Smooth muscle cell (in vitro differentiated cells): ENCODE measurements at regions not wholly inside any gene's neighbourhood (a gene's known extent, or its start where the extent isn't known, plus 50 kb on each side); places are given as distances from the start of the nearest gene placed in this dataset.

Source experiments
- DNase-seq: peaks from one replicate; lab custom pipeline; 2025; ENCODE audit not compliant: unreplicated experiment; lab: John Stamatoyannopoulos, UW
- H2AFZ ChIP-seq: fragments of 200-600 bp; sonication (generic); 2 replicates; pipeline ENCODE4 v1.6.0; 2016; ENCODE audit warnings: antibody characterized with exemption, low read depth, mild to moderate bottlenecking
- H3F3A ChIP-seq: fragments of 200-600 bp; sonication (generic); 2 replicates; pipeline ENCODE4 v1.6.0; 2017; ENCODE audit warnings: antibody characterized with exemption, low read depth
- H3K27ac ChIP-seq: fragments of 200-600 bp; sonication (generic); 2 replicates; pipeline ENCODE4 v1.5.1; 2016; ENCODE audit warnings: low read depth, mild to moderate bottlenecking
- H3K27me3 ChIP-seq: fragments of 200-600 bp; sonication (generic); 2 replicates; pipeline ENCODE4 v1.6.1; 2016; ENCODE audit warnings: low read depth, mild to moderate bottlenecking
- H3K36me3 ChIP-seq: fragments of 200-600 bp; sonication (generic); 2 replicates; pipeline ENCODE4 v1.5.1; 2016; ENCODE audit warnings: low read depth
- H3K4me1 ChIP-seq: fragments of 200-600 bp; sonication (generic); 2 replicates; pipeline ENCODE4 v1.5.1; 2016; ENCODE audit warnings: low read depth
- H3K4me2 ChIP-seq: fragments of 200-600 bp; sonication (generic); 2 replicates; pipeline ENCODE4 v1.6.0; 2016; ENCODE audit warnings: mild to moderate bottlenecking
- H3K4me3 ChIP-seq: fragments of 200-600 bp; sonication (generic); 2 replicates; pipeline ENCODE4 v1.5.1; 2016; ENCODE audit warnings: mild to moderate bottlenecking
- H3K79me2 ChIP-seq: fragments of 200-600 bp; sonication (generic); 2 replicates; pipeline ENCODE4 v1.6.0; 2016; ENCODE audit warnings: low read depth, mild to moderate bottlenecking
- H3K9ac ChIP-seq: fragments of 200-600 bp; sonication (generic); 2 replicates; pipeline ENCODE4 v1.6.0; 2016; ENCODE audit warnings: low read depth
- H3K9me3 ChIP-seq: fragments of 200-600 bp; sonication (generic); replicated peaks from 2 replicates; pipeline ENCODE4 v1.5.1; 2016; ENCODE audit warnings: low read depth
- H4K20me1 ChIP-seq: fragments of 200-600 bp; sonication (generic); 2 replicates; pipeline ENCODE4 v1.6.0; 2016; ENCODE audit warnings: low read depth
- WGBS: methylation state at CpG from one replicate; pipeline ENCODE4 v1.1.7; 2016; ENCODE audit warnings: low lambda C conversion rate; 5-methylcytosine and 5-hydroxymethylcytosine counted together
- TF ChIP-seq, protein P1 (sequence below): fragments of 200-600 bp; sonication (generic); IDR thresholded peaks from 2 replicates; pipeline ENCODE4 v1.5.1; 2017; ENCODE audit warnings: borderline replicate concordance, mild to moderate bottlenecking, antibody characterized with exemption; ENCODE audit not compliant: insufficient read depth, poor library complexity, severe bottlenecking

GRCh38 chr3:33937628-33938027 lies 139.2 kb downstream of the PDCD6IP start:
- no peak overlapping the region for H3K9ac ChIP-seq

DNA sequence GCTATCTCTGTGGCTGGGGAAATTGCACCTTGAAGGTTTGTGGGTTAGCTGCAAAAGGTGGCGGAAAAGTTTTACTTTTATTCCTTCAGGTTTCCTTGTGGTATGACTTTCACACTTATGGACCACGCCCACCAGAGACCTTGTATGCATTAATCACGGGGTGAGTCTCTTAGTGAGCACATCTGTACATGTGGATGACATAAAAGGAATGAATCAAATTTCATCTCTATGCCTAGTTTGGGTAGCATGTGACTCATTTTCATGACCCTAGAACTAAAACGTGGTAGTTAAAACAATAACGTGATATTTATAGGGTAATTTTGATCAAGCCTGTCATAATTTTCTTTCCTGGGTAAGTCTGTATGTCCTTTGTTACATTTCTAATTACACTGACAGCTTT lies 141.7 kb downstream of the PDCD6IP start:
- H4K20me1 ChIP-seq = no peaks in the 10 kb centered on the region
- H2AFZ ChIP-seq = no peak overlapping the region
- WGBS = 85% methylated on average over 5 of the region's 5 CpGs
- H3K36me3 ChIP-seq = no peaks in the 10 kb centered on the region
- H3K9ac ChIP-seq = no peak overlapping the region
- no peaks in the 10 kb centered on the region for H3F3A ChIP-seq
- H3K79me2 ChIP-seq = no peaks in the 10 kb centered on the region
- no peak overlapping the region for H3K4me2 ChIP-seq
- DNase-seq = no peak
- TF ChIP-seq, protein P1, sequence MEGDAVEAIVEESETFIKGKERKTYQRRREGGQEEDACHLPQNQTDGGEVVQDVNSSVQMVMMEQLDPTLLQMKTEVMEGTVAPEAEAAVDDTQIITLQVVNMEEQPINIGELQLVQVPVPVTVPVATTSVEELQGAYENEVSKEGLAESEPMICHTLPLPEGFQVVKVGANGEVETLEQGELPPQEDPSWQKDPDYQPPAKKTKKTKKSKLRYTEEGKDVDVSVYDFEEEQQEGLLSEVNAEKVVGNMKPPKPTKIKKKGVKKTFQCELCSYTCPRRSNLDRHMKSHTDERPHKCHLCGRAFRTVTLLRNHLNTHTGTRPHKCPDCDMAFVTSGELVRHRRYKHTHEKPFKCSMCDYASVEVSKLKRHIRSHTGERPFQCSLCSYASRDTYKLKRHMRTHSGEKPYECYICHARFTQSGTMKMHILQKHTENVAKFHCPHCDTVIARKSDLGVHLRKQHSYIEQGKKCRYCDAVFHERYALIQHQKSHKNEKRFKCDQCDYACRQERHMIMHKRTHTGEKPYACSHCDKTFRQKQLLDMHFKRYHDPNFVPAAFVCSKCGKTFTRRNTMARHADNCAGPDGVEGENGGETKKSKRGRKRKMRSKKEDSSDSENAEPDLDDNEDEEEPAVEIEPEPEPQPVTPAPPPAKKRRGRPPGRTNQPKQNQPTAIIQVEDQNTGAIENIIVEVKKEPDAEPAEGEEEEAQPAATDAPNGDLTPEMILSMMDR = no peak
- no peaks in the 10 kb centered on the region for H3K9me3 ChIP-seq
- no peaks in the 10 kb centered on the region for H3K4me1 ChIP-seq
- no peak overlapping the region for H3K27ac ChIP-seq
- no peak overlapping the region for H3K4me3 ChIP-seq
- H3K27me3 ChIP-seq = peaks cover 5% of the 10 kb centered on the region

More at GRCh38 chr3:33937628-33938027, 139.2 kb downstream of the PDCD6IP start:
- H3F3A ChIP-seq = no peaks in the 10 kb centered on the region
- H3K4me3 ChIP-seq = no peak overlapping the region
- no peaks in the 10 kb centered on the region for H3K79me2 ChIP-seq
- peaks cover 5% of the 10 kb centered on the region for H3K27me3 ChIP-seq
- no peaks in the 10 kb centered on the region for H4K20me1 ChIP-seq
- TF ChIP-seq, protein P1 = no peak
- no peaks in the 10 kb centered on the region for H3K9me3 ChIP-seq
- H3K4me1 ChIP-seq = no peaks in the 10 kb centered on the region
- H3K4me2 ChIP-seq = no peak overlapping the region
- H3K36me3 ChIP-seq = no peaks in the 10 kb centered on the region
- no peak for DNase-seq
- no peak overlapping the region for H3K27ac ChIP-seq
- WGBS = 77% methylated on average over 1 of the region's 1 CpG
- no peak overlapping the region for H2AFZ ChIP-seq

- Histone ChIP-seq H3K9me3 (no peaks in the 10 kb centered on the region), H3K4me1 (no peaks in the 10 kb centered on the region), H4K20me1 (no peaks in the 10 kb centered on the region), H3K4me2 (no peak overlapping the region), H3K79me2 (no peaks in the 10 kb centered on the region), H3K36me3 (no peaks in the 10 kb centered on the region), H3K4me3 (no peak overlapping the region), H3K9ac (no peak overlapping the region), H3K27ac (no peak overlapping the region), H2AFZ (no peak overlapping the region), H3K27me3 (peaks cover 5% of the 10 kb centered on the region), H3F3A (no peaks in the 10 kb centered on the region)
- WGBS = 68% methylated on average over 4 of the region's 4 CpGs
- TF ChIP-seq, protein P1 = no peak
- DNase-seq = no peak
These were observed 142.3 kb downstream of the PDCD6IP start for GRCh38 chr3:33940736-33941135.

DNA sequence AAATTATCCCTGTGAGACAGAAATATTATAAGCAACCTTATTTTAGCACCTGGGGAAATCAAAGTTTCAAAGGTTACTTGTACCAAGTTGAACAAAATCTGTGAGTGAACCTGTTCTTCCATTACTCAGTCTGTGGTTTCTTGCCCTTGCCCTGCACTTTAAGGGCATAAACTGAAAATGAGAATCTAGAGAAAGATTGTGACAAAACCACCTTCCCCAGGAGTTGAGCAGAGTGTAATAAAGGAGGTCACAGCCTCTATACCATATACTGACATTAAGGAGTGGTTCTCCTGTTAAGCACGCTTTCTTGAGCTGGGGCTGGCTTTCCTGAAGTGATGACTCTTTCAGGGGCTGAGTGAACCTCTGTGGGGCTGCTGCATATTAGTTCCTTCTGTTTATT lies 143.4 kb downstream of the PDCD6IP start:
- peaks cover 5% of the 10 kb centered on the region for H3K27me3 ChIP-seq
- no peaks in the 10 kb centered on the region for H3F3A ChIP-seq
- TF ChIP-seq, protein P1 = no peak
- H3K9me3 ChIP-seq = no peaks in the 10 kb centered on the region
- H3K79me2 ChIP-seq = no peaks in the 10 kb centered on the region
- no peak overlapping the region for H2AFZ ChIP-seq
- 100% methylated on average over 1 of the region's 1 CpG for WGBS
- DNase-seq = no peak
- H3K36me3 ChIP-seq = no peaks in the 10 kb centered on the region
- no peak overlapping the region for H3K27ac ChIP-seq
- H4K20me1 ChIP-seq = no peaks in the 10 kb centered on the region
- no peak overlapping the region for H3K4me2 ChIP-seq
- H3K9ac ChIP-seq = no peak overlapping the region
- no peak overlapping the region for H3K4me3 ChIP-seq
- no peaks in the 10 kb centered on the region for H3K4me1 ChIP-seq
